Left cardiac atrium (tissue), 4 donors: ENCODE measurements at regions not wholly inside any gene's neighbourhood (a gene's known extent, or its start where the extent isn't known, plus 50 kb on each side); places are given as distances from the start of the nearest gene placed in this dataset.

ENCODE experiments used
- ATAC-seq, 2 donors: fragments of 200-7000 bp; cut with Tn5 transposase; one replicate each; pipeline ENCODE4 v1.9.1; 2020; ENCODE audit warnings: mild to moderate bottlenecking in 2 of 2, moderate library complexity in 2 of 2
- DNase-seq: peaks from one replicate; pipeline ENCODE4 v3.0.0-alpha.2; 2020
- intact Hi-C, 2 donors: fragments of 100-400 bp; cut with DNase I; formaldehyde crosslinking; loops; one replicate each; pipeline versions ENCODE4 v1.14.1 to v1.15.1; 2022 to 2023
- donor health status: DM: no; HTN: yes; CAD: no.
- donor health status: DM: no; HTN: yes; CAD: no; lungs with severe emphysema.
- donor health status: DM: yes; HTN: yes; CAD: no.
- donor health status: Dilated cardiomyopathy.

DNA sequence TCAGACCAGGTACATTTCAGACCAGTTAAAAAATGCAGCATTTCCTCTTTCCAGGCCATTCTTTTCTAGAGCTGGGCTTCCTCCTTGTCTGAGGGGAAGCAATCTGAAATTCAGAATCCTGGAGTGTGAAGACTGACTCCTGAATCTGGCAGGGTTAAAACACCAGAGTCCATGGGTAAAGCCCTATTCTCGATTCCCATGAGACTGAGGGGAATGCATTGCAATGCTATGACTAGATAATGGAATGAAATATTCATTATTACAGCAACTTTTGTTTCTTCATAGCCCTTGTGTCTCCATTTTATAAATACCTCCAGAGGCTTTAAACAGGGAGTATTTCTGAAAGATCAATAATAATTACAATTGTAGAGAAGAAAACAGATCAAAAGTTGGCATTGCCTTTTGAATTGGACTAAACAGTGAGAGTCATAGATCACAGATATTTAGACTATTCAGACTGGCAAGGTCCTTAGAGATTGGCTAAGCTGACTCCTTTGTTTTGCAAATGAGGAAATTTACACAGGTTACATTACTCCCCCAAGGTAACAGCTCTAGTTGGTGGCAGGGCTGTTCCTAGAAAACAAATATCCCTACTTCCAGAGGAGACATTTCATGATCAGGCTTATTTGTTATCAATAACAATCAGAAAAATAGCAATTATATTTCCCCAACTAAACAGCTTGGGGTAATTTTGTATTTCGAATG lies 632.6 kb upstream of the KIRREL3 start:
- no peak for ATAC-seq
- intact Hi-C loops, result no loop called here
- no peak for DNase-seq

DNA sequence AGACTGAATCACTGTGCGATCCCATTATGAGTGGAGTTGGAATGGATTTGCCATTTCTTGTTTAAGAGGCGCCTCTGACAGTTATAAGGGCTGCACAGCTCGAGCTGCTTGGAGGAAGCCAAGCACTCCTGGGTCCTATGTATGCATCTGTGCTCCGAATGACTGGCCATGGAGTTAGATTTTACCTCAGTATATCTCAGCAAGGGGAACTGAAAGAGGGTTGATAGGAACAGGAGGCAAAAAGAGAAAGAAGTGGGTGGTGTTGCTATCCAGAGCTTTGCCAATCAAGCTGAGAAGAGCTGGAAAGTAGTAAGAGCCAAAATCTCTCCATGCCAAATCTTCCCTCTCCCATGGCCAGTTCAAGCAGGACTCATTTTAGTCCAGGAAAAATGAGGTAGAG lies 632.0 kb upstream of the KIRREL3 start:
- no peak for DNase-seq
- no peak for ATAC-seq
- intact Hi-C loops, result no loop called here

GRCh38 chr11:127631974-127632373 lies 631.4 kb upstream of the KIRREL3 start:
- no peak for ATAC-seq
- intact Hi-C loops, result no loop called here
- DNase-seq, result no peak

DNA sequence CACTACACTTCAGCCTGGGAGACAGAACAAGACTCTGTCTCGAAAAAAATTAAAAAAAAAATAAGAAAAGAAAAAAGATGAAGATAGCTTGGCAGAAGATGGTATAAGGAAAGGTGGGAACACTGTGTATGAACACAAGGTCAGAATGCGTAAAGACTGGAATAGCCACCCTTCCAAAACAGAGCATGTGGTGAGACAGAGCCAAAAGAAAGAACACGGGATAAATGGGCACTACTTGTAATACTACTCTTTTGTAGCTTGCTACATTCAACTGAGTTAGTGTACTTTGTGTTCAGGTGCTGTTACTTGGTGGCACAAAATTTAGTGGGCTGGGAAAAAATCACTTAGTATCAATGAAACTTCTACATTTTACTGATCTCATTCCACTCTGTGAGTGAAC lies 628.6 kb upstream of the KIRREL3 start:
- intact Hi-C loops, result no loop called here
- DNase-seq (no peak), ATAC-seq (no peak)

DNA sequence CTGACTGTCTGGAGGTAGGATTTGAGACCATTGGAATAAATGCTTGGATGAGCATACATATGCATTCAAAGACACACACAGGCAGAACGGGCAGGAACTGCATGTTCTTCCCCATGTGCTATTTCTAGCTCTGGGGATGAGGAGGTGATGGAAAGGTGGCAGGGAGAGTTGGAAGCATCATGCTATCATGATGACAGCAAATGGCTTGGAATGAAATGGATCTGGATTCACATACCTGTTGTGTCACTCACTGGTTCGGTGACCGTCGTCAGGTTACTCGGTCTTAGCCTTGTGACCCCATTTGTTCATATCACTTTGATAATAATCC lies 627.9 kb upstream of the KIRREL3 start:
- no peak for ATAC-seq
- no peak for DNase-seq
- intact Hi-C loops, result no loop called here

GRCh38 chr11:127627629-127628457 lies 627.3 kb upstream of the KIRREL3 start:
- DNase-seq, result no peak
- intact Hi-C loops, result no loop called here
- ATAC-seq, result peak in 1 of 2 donors; percentile 76

DNA sequence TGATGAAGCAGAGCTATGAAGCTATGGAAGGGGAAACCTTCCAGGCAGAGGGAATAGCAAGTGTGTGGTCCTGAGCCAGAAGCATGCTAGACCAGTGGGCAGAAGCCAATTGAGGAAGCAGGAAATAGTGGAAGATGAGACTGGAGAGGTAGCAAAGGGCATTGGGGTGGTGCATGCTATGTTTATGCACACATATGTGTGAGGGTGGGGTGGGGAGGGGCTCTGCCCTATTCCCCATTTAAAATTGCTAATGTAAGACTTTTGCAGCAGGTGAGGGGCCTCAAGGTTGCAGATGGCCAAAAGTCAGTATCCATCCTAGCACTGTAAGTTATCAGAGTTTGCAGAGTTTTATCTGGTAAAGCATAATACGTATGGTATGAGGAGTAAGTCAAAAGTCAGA lies 626.6 kb upstream of the KIRREL3 start:
- ATAC-seq, result no peak
- intact Hi-C loops, result no loop called here
- DNase-seq, result no peak

DNA sequence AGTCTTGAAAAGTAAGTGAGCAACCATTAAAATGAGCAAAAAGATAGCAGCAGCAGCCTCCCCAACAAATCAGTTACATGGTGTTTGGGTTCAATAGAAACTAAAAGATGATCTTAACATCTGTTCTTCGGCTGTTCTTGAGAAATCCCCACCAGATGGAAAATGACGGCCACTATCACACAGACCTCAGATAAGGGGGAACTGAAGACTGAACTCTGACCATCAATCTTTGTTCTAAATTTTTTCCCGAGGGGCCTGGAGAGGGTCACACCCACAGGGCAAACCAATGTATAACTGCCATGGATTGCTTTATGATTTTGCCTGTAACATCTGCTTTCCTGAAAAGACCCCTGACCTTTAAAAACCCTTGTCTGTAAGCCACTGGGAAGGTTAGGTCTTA lies 624.8 kb upstream of the KIRREL3 start:
- ATAC-seq (no peak), DNase-seq (no peak)
- intact Hi-C loops, result no loop called here

- DNase-seq (peak; percentile 30), ATAC-seq (no peak)
- intact Hi-C loops, result no loop called here
Observed at GRCh38 chr11:127624306-127624856, 623.8 kb upstream of the KIRREL3 start.

DNA sequence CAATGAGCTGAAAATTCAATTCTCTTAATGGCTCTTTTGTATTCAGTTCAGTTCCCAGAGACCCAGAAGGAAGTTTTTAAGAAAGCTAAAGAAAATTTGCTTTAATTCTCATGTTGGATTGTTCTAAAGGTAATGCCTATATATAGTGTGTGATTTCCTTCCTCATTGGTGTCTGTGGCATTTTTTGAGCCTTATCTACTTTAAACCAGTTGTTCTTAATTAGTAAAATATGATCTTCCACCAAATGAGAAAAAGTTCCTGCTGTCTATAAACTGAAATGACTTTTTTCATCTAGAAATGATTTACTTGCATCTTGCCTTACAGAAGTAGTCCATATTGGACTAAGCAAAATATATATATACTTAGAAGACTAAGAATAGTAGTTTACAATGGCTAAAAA lies 622.1 kb upstream of the KIRREL3 start:
- intact Hi-C loops, result no loop called here
- ATAC-seq, result no peak
- no peak for DNase-seq

DNA sequence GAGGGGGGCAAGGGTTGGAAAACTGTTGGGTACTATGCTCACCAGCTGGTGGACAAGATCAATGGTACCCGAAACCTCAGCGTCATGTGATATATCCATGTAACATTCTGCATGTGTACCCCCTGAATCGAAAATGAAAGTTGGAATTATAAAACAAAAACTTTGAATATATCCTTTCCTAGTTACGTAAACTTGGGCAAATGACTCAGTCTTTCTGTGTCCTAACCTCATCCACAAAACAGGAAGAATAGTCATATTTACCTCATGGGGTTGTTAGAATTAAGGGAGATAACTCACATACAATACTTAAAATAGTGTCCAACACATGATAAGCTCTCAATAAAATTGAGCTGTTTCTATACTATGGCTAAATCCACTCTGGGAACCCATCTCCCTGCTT lies 620.1 kb upstream of the KIRREL3 start:
- no peak for ATAC-seq
- DNase-seq, result no peak
- intact Hi-C loops, result no loop called here

GRCh38 chr11:127619946-127620345 lies 619.4 kb upstream of the KIRREL3 start:
- no peak for DNase-seq
- intact Hi-C loops, result no loop called here
- ATAC-seq, result no peak

DNA sequence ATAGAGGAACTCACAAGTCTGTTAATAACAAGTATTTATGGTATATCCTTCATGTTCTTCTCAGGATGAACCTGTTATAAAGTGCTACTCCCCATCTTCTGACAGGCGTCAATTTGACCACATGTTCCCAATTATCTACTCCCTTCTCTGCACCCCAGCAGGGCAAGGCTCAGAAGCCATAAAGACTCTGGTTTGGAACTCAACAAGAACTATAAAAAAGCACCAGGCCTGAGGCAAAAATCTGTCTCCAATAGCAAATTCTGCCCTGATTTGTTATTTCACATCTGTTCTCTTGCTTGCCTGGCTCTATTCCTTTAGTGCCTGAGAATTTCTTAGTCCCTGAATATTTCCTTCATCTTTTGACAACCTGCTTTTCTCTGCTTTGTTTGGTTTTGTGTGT lies 618.2 kb upstream of the KIRREL3 start:
- DNase-seq (no peak), ATAC-seq (no peak)
- intact Hi-C loops, result no loop called here

DNA sequence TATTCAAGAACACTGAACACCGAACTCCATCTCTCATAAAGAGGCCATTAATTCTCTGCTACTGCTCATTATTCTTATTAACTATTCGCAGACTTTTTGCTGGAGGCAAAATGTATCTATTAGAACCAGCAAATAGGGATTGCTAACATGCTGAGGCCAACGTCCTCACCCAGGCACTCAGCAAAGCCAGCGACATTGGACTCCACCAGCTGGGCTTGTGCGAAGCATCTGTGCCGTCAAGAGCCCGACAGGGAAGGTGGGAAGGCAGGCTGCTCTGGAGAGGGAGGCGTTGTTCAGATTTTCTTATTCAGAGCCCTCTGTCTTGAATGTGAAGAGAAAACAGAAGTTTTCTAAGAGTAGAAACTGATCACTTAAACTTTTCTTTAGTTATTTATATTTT lies 615.6 kb upstream of the KIRREL3 start:
- DNase-seq, result no peak
- intact Hi-C loops, result no loop called here

DNA sequence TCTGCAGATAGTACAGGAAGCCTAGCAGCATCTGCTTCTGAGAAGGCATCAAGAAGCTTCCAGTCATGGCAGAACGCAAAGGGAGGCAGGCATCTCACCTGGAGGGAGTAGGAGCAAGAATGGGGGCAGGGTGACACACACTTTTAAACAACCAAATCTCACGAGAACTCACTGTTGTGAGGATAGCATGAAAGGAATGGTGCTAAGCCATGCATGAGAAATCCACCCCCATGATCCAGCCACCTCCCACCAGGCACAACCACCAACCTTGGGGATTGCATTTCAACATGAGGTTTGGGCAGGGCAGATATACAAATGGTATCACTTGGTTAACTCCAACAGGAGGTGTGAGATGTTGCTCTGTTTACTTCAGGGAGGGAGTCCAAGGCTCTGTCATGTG lies 612.0 kb upstream of the KIRREL3 start:
- intact Hi-C loops, result no loop called here
- DNase-seq (no peak), ATAC-seq (no peak)

More for the DNA sequence above, 615.6 kb upstream of the KIRREL3 start:
- ATAC-seq, result no peak

GRCh38 chr11:127609025-127609773 lies 608.6 kb upstream of the KIRREL3 start:
- intact Hi-C loops, result no loop called here
- no peak for DNase-seq
- ATAC-seq, result no peak

GRCh38 chr11:127607487-127608085 lies 607.0 kb upstream of the KIRREL3 start:
- ATAC-seq (no peak), DNase-seq (no peak)
- intact Hi-C loops, result no loop called here

- intact Hi-C loops, result no loop called here
- ATAC-seq (no peak), DNase-seq (no peak)
Observed at GRCh38 chr11:127601578-127601977, 601.0 kb upstream of the KIRREL3 start.

DNA sequence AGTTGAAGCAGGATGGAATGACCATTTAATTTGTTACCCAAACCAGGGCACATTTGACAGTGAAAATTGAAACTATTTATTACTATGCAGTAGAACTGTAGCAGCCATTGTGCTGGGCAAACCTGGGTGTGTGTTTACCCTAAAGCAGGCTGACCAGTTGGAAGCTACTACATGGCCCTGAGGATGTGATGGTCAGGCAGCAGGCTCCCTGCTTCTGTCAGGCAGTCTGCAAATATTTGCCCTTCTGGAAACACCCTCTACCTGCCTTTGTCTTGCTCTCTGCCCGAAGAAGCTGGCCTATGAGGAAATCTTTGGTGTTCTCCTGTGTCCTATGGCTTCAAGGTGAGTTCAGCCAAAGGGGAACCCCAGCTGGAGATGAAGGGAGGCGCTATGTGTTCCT lies 600.1 kb upstream of the KIRREL3 start:
- intact Hi-C loops, result no loop called here
- DNase-seq (no peak), ATAC-seq (no peak)

DNA sequence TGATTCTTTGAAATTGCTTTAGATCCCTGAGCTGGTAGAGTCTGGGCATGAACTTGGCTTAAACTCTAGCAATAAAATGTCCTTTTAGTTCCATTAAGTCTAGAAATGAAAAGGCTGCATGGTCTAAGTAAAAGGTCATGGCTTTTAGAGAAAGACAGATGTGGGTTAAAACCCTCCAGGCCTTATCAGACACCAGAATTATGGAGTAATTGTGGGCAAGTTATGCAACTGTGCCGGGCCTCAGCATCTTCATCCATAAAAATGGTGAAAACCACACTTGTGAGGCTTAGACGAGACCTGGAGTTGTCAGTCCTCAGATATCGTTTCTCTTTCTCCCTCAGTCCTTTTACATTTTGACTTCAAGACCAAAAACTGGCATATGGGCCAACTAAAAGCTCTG lies 597.9 kb upstream of the KIRREL3 start:
- ATAC-seq, result no peak
- intact Hi-C loops, result no loop called here
- no peak for DNase-seq
